ENCODE measurements at regions not wholly inside any gene's neighbourhood (a gene's known extent, or its start where the extent isn't known, plus 50 kb on each side); places are given as distances from the start of the nearest gene placed in this dataset.
"Not testable (repeated sequence)": the region's sequence is repeated elsewhere in the genome, so short reads cannot be mapped to it uniquely, and the experiment has no call there.

DNA sequence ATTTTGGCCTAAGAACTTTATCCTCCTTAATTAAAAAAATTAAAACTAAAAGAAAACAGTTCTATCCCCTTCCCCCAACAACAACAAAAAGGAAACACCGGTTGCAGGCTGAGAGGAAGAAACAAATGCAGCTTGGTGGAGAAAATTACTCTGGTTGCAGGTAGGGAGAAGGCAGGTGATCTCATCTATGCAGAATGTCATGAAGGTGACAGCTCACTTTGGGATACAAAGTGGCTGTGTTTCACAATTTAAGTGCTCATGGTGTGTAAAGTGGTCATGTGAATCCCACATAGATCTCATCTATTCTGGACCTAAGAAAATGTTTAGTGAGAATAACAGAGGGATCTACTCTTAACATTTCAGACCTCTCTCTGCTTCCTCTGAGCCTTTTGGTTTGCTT is 219.7 kb upstream of the PKP2 start:
- no peaks in the 10 kb centered on the region for H3F3A ChIP-seq (ENCODE audit: low read depth)
- peaks cover 4% of the 10 kb centered on the region for H3K4me1 Mint-ChIP-seq
- no peaks in the 10 kb centered on the region for H3K9me3 ChIP-seq (ENCODE audit: low read depth)
- no peaks in the 10 kb centered on the region for H3K4me1 ChIP-seq
- no peak overlapping the region for H3K27ac Mint-ChIP-seq
- TF ChIP-seq, protein P1, sequence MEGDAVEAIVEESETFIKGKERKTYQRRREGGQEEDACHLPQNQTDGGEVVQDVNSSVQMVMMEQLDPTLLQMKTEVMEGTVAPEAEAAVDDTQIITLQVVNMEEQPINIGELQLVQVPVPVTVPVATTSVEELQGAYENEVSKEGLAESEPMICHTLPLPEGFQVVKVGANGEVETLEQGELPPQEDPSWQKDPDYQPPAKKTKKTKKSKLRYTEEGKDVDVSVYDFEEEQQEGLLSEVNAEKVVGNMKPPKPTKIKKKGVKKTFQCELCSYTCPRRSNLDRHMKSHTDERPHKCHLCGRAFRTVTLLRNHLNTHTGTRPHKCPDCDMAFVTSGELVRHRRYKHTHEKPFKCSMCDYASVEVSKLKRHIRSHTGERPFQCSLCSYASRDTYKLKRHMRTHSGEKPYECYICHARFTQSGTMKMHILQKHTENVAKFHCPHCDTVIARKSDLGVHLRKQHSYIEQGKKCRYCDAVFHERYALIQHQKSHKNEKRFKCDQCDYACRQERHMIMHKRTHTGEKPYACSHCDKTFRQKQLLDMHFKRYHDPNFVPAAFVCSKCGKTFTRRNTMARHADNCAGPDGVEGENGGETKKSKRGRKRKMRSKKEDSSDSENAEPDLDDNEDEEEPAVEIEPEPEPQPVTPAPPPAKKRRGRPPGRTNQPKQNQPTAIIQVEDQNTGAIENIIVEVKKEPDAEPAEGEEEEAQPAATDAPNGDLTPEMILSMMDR (IDR thresholded peaks at IDR 0.05) = no peak
- no peak for TF ChIP-seq EZH2phosphoT487 (IDR thresholded peaks at IDR 0.05)
- no peak for TF ChIP-seq EZH2 (IDR thresholded peaks at IDR 0.05)
- no peaks in the 10 kb centered on the region for H3K9me3 Mint-ChIP-seq
- no peak overlapping the region for H3K9ac ChIP-seq
- no peak overlapping the region for H3K27ac ChIP-seq
- no peaks in the 10 kb centered on the region for H3K79me2 ChIP-seq (ENCODE audit: low read depth)
- H2AFZ ChIP-seq (replicated peaks) = no peak overlapping the region
- no peaks in the 10 kb centered on the region for H3K36me3 ChIP-seq
- H3K27me3 ChIP-seq = no peaks in the 10 kb centered on the region
- H3K4me3 Mint-ChIP-seq = no peak overlapping the region
- H3K4me3 ChIP-seq = no peak overlapping the region
- DNase-seq (ENCODE audit: low spot score) = no peak
- no peaks in the 10 kb centered on the region for H3K36me3 Mint-ChIP-seq
- H4K20me1 ChIP-seq (ENCODE audit: low read depth) = no peaks in the 10 kb centered on the region
- H3K27me3 Mint-ChIP-seq (ENCODE audit: insufficient read depth, low read depth) = no peaks in the 10 kb centered on the region
- H3K4me2 ChIP-seq = no peak overlapping the region

DNA sequence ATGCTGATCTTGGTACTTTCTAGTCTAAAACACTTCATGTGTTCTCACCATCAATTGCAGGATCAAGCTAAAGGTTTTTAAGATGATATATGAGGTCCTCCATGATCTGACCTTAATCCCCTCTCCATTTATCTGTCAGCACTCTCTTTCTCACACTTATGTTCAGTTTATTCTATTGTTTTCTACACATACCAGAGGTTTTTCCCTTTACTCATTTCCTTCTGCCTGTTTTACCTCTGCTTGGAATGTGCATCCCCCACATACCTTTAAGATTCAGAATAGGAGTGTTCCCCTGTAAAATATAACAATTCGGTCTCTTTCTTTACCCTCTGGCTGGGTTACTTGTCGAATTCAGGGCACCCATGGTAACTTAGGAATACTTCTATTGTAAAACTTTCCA is 219.1 kb upstream of the PKP2 start:
- no peak overlapping the region for H3K4me3 ChIP-seq
- no peak overlapping the region for H3K4me2 ChIP-seq
- no peaks in the 10 kb centered on the region for H3K9me3 Mint-ChIP-seq
- peaks cover 4% of the 10 kb centered on the region for H3K4me1 Mint-ChIP-seq
- no peaks in the 10 kb centered on the region for H4K20me1 ChIP-seq (ENCODE audit: low read depth)
- H3K36me3 ChIP-seq = no peaks in the 10 kb centered on the region
- no peaks in the 10 kb centered on the region for H3K79me2 ChIP-seq (ENCODE audit: low read depth)
- no peak overlapping the region for H3K27ac ChIP-seq
- H3K36me3 Mint-ChIP-seq = no peaks in the 10 kb centered on the region
- no peak overlapping the region for H2AFZ ChIP-seq (replicated peaks)
- H3K27me3 ChIP-seq = no peaks in the 10 kb centered on the region
- H3K9ac ChIP-seq = no peak overlapping the region
- no peaks in the 10 kb centered on the region for H3F3A ChIP-seq (ENCODE audit: low read depth)
- TF ChIP-seq EZH2 (IDR thresholded peaks at IDR 0.05) (no peak), EZH2phosphoT487 (IDR thresholded peaks at IDR 0.05) (no peak)
- TF ChIP-seq, protein P1 (IDR thresholded peaks at IDR 0.05) = no peak
- H3K9me3 ChIP-seq (ENCODE audit: low read depth) = no peaks in the 10 kb centered on the region
- no peaks in the 10 kb centered on the region for H3K4me1 ChIP-seq
- DNase-seq (ENCODE audit: low spot score) = no peak
- H3K27me3 Mint-ChIP-seq (ENCODE audit: insufficient read depth, low read depth) = no peaks in the 10 kb centered on the region
- no peak overlapping the region for H3K27ac Mint-ChIP-seq
- H3K4me3 Mint-ChIP-seq = no peak overlapping the region

DNA sequence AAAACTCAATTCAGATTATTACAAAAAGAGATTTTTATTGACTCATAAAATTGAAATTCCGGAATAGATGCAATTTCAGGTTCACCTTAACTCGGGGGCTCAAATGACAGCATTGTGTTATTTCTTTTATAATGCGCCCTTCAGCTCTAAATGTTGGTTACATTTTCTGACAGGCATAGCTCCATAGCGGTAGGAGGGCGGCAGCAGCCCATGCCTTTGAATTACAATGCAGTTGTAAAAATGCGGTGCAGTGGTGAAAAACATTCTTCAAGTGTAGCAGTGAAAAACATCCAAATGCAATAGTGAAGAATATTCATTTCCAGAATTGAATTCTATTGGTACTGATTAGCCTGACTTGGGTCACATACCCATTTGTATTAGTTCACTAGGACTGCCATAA is 215.3 kb upstream of the PKP2 start:
- H3K27me3 ChIP-seq = no peaks in the 10 kb centered on the region
- Mint-ChIP-seq H3K36me3 (no peaks in the 10 kb centered on the region), H3K27ac (no peak overlapping the region), H3K4me1 (peaks cover 4% of the 10 kb centered on the region), H3K4me3 (no peak overlapping the region), H3K9me3 (peaks cover 7% of the 10 kb centered on the region), H3K27me3 (ENCODE audit: insufficient read depth, low read depth) (no peaks in the 10 kb centered on the region)
- TF ChIP-seq EZH2phosphoT487 (IDR thresholded peaks at IDR 0.05) = no peak
- no peak for TF ChIP-seq EZH2 (IDR thresholded peaks at IDR 0.05)
- TF ChIP-seq, protein P1 (IDR thresholded peaks at IDR 0.05) = no peak
- H3K36me3 ChIP-seq = no peaks in the 10 kb centered on the region
- H3K4me3 ChIP-seq = no peak overlapping the region
- no peaks in the 10 kb centered on the region for H3K9me3 ChIP-seq (ENCODE audit: low read depth)
- H4K20me1 ChIP-seq (ENCODE audit: low read depth) = no peaks in the 10 kb centered on the region
- no peak for DNase-seq (ENCODE audit: low spot score)
- no peak overlapping the region for H3K9ac ChIP-seq
- H2AFZ ChIP-seq (replicated peaks) = no peak overlapping the region
- no peaks in the 10 kb centered on the region for H3F3A ChIP-seq (ENCODE audit: low read depth)
- H3K4me2 ChIP-seq = no peak overlapping the region
- no peaks in the 10 kb centered on the region for H3K79me2 ChIP-seq (ENCODE audit: low read depth)
- no peak overlapping the region for H3K27ac ChIP-seq
- no peaks in the 10 kb centered on the region for H3K4me1 ChIP-seq

DNA sequence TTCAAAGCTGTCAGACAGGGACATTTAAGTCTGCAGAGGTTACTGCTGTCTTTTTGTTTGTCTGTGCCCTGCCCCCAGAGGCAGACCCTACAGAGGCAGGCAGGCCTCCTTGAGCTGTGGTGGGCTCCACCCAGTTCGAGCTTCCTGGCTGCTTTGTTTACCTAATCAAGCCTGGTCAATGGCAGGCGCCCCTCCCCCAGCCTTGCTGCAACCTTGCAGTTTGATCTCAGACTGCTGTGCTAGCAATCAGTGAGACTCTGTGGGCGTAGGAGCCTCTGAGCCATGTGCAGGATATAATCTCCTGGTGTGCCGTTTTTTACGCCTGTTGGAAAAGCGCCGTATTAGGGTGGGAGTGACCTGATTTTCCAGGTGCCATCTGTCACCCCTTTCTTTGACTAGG is 211.2 kb upstream of the PKP2 start:
- H3F3A ChIP-seq (ENCODE audit: low read depth); H3K4me3 ChIP-seq; DNase-seq (ENCODE audit: low spot score); H4K20me1 ChIP-seq (ENCODE audit: low read depth); H3K4me3 Mint-ChIP-seq; H3K4me2 ChIP-seq; H3K9ac ChIP-seq; H3K79me2 ChIP-seq (ENCODE audit: low read depth); H3K4me1 Mint-ChIP-seq; H3K27ac Mint-ChIP-seq; H3K27me3 Mint-ChIP-seq (ENCODE audit: insufficient read depth, low read depth); H3K27me3 ChIP-seq; H3K36me3 Mint-ChIP-seq; H3K4me1 ChIP-seq; H3K36me3 ChIP-seq; H3K9me3 ChIP-seq (ENCODE audit: low read depth); H3K27ac ChIP-seq; H2AFZ ChIP-seq (replicated peaks): not testable (repeated sequence)
- H3K9me3 Mint-ChIP-seq = peaks cover 11% of the 10 kb centered on the region

Measured in neural progenitor cell (in vitro differentiated cells).